ENCODE measurements at regions not wholly inside any gene's neighbourhood (a gene's known extent, or its start where the extent isn't known, plus 50 kb on each side); places are given as distances from the start of the nearest gene placed in this dataset.

- TF ChIP-seq GTF2E2 (tag; IDR thresholded peaks at IDR 0.05) (no peak), CTBP1 (IDR thresholded peaks at IDR 0.05; ENCODE audit: borderline replicate concordance) (no peak), CBX2 (IDR thresholded peaks at IDR 0.05; ENCODE audit: insufficient read depth, low read length, poor library complexity, severe bottlenecking) (no peak)
- DNase-seq (ENCODE audit: extremely low read depth in 1 of 4, low spot score in 3 of 4): no peak
- H3K4me2 ChIP-seq (ENCODE audit: insufficient read depth, low read length): no peak overlapping the region
- no peaks in the 10 kb centered on the region for H3K9me3 ChIP-seq (replicated peaks; ENCODE audit: control insufficient read depth, insufficient read depth, low read depth, low read length)
- intact Hi-C loops (cut with micrococcal nuclease): no loop called here
- H4K20me1 ChIP-seq (replicated peaks; ENCODE audit: control insufficient read depth, insufficient read depth, low read length): no peaks in the 10 kb centered on the region
- H3K4me1 ChIP-seq (replicated peaks in 1 of 2; ENCODE audit: control insufficient read depth in 2 of 2, insufficient read depth in 2 of 2, low read length in 2 of 2): no peaks in the 10 kb centered on the region
- no peaks in the 10 kb centered on the region for H3K36me3 ChIP-seq (ENCODE audit: control insufficient read depth, insufficient read depth, low read length)
- H2AFZ ChIP-seq (ENCODE audit: low read depth, low read length): no peak overlapping the region
- no peak overlapping the region for H3K27ac ChIP-seq (ENCODE audit: extremely low read depth, low read depth, low read length)
- no peak for ATAC-seq
- in situ Hi-C loops (cut with MboI): no loop called here
- ChIA-PET CTCF (ENCODE audit: low intra/inter-chr PET ratio) (no interaction called here), POLR2A (no interaction called here)
- H3K79me2 ChIP-seq (ENCODE audit: control insufficient read depth, insufficient read depth, low read length): no peaks in the 10 kb centered on the region
- FAIRE-seq: no peak
- no peak overlapping the region for H3K9ac ChIP-seq (ENCODE audit: insufficient read depth in 1 of 2, low read depth in 2 of 2, low read length in 2 of 2)
- no peaks in the 10 kb centered on the region for H3K9me1 ChIP-seq (ENCODE audit: control insufficient read depth, insufficient read depth, low read length)
- no peaks in the 10 kb centered on the region for H3K27me3 ChIP-seq (ENCODE audit: control insufficient read depth in 2 of 2, insufficient read depth in 2 of 2, low read length in 2 of 2)
- no peak overlapping the region for H3K4me3 ChIP-seq
- 0% methylated on average over 4 of the region's 4 CpGs for WGBS (ENCODE audit: insufficient coverage, low coverage, missing lambda C conversion rate)
- no TSS peak for BruUV-seq (replicated peaks)
Measured at GRCh38 chr2:222108957-222109585, 189.7 kb downstream of the PAX3 start.

- H3K27ac ChIP-seq (ENCODE audit: extremely low read depth, low read depth, low read length): no peak overlapping the region
- 0% methylated on average over 3 of the region's 3 CpGs for WGBS (ENCODE audit: insufficient coverage, low coverage, missing lambda C conversion rate)
- H3K36me3 ChIP-seq (ENCODE audit: control insufficient read depth, insufficient read depth, low read length): no peaks in the 10 kb centered on the region
- FAIRE-seq (no peak), DNase-seq (ENCODE audit: extremely low read depth in 1 of 4, low spot score in 3 of 4) (no peak), ATAC-seq (no peak)
- H3K27me3 ChIP-seq (ENCODE audit: control insufficient read depth in 2 of 2, insufficient read depth in 2 of 2, low read length in 2 of 2): no peaks in the 10 kb centered on the region
- TF ChIP-seq BDP1 (IDR thresholded peaks at IDR 0.05; ENCODE audit: insufficient read depth, insufficient read length) (no peak), HMGN3 (IDR thresholded peaks at IDR 0.05; ENCODE audit: borderline replicate concordance, extremely low read depth, insufficient read length, low read depth, low read length) (no peak), DLX4 (CRISPR knock-in tag; IDR thresholded peaks at IDR 0.05) (no peak), ETS1 (conservative IDR thresholded peaks at IDR 0.05; ENCODE audit: control insufficient read depth, low read depth, low read length) (no peak), PRMT5 (CRISPR knock-in tag; IDR thresholded peaks at IDR 0.05) (no peak), SMAD4 (CRISPR knock-in tag; conservative IDR thresholded peaks at IDR 0.05) (no peak)
- no peaks in the 10 kb centered on the region for H4K20me1 ChIP-seq (replicated peaks; ENCODE audit: control insufficient read depth, insufficient read depth, low read length)
- no peaks in the 10 kb centered on the region for H3K79me2 ChIP-seq (ENCODE audit: control insufficient read depth, insufficient read depth, low read length)
- H3K9me3 ChIP-seq (replicated peaks; ENCODE audit: control insufficient read depth, insufficient read depth, low read depth, low read length): no peaks in the 10 kb centered on the region
- no peak overlapping the region for H2AFZ ChIP-seq (ENCODE audit: low read depth, low read length)
- CTCF ChIA-PET (ENCODE audit: low intra/inter-chr PET ratio): no interaction called here
- no peaks in the 10 kb centered on the region for H3K9me1 ChIP-seq (ENCODE audit: control insufficient read depth, insufficient read depth, low read length)
- intact Hi-C loops (cut with micrococcal nuclease): no loop called here
- no peak overlapping the region for H3K4me3 ChIP-seq
- H3K9ac ChIP-seq (ENCODE audit: insufficient read depth in 1 of 2, low read depth in 2 of 2, low read length in 2 of 2): no peak overlapping the region
- in situ Hi-C loops (cut with MboI): no loop called here
- no peaks in the 10 kb centered on the region for H3K4me1 ChIP-seq (replicated peaks in 1 of 2; ENCODE audit: control insufficient read depth in 2 of 2, insufficient read depth in 2 of 2, low read length in 2 of 2)
- no TSS peak for BruUV-seq (replicated peaks)
- POLR2A ChIA-PET: no interaction called here
- no peak overlapping the region for H3K4me2 ChIP-seq (ENCODE audit: insufficient read depth, low read length)
Measured at GRCh38 chr2:222108497-222108896, 190.3 kb downstream of the PAX3 start.

Measured in K562 (cell line).